ENCODE measurements at regions not wholly inside any gene's neighbourhood (a gene's known extent, or its start where the extent isn't known, plus 50 kb on each side); places are given as distances from the start of the nearest gene placed in this dataset.
"Not testable (repeated sequence)": the region's sequence is repeated elsewhere in the genome, so short reads cannot be mapped to it uniquely, and the experiment has no call there.

DNA sequence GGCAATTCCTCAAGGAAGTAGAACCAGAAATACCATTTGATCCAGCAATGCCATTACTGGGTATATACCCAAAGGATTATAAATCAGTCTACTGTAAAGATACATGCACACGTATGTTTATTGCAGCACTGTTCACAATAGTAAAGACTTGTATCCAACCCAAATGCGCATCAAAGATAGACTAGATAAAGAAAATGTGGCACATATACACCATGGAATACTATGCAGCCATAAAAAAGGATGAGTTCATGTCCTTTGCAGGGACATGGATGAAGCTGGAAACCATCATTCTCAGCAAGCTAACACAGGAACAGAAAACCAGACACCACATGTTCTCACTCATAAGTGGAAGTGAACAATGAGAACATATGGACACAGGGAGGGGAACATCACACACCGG, 130.0 kb upstream of the HS3ST4 start:
- DNase-seq: not testable (repeated sequence)

- not testable (repeated sequence) for DNase-seq
Measured at GRCh38 chr16:25556968-25557312, 134.8 kb upstream of the HS3ST4 start.

- not testable (repeated sequence) for DNase-seq
Measured at GRCh38 chr16:25556289-25556967, 135.3 kb upstream of the HS3ST4 start.

GRCh38 chr16:25553711-25554436, 137.9 kb upstream of the HS3ST4 start:
- peak; percentile 25 for DNase-seq

DNA sequence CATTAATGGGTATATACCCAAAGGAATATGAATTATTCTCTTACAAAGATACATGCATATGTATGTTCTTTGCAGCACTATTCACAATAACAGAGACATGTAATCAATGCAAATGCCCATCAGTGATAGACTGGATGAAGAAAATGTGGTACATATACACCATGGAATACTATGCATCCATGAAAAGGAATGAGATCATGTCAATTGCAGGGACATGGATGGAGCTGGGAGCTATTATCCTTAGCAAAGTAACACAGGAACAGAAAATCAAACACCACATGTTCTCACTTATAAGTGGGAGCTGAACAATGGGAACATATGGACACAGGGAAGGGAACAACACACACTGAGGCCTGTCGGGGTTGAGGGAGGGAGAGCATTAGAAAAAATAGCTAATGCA, 141.1 kb upstream of the HS3ST4 start:
- DNase-seq: no peak

GRCh38 chr16:25546791-25547190, 145.0 kb upstream of the HS3ST4 start:
- DNase-seq: no peak

DNA sequence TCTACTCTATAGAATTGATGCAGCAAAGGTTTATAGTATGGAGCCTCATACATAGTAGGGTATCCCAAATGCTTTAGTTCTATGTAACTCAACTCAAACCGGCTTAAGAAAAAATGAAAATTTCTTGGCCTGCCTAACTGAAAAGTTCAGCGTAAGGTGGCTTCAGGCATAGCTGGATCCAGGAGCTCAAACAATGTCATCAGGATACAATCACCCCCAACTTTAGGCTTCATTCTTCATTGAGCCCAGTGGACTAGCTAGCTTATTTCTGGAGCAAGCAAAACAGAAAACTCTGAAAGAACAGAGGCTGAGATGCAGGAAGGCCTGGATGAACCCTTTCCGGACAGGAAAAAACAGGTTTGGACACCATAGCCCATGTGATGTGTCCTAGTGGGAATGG, 147.5 kb upstream of the HS3ST4 start:
- no peak for DNase-seq

- no peak for DNase-seq
Measured at GRCh38 chr16:25542306-25542705, 149.5 kb upstream of the HS3ST4 start.

GRCh38 chr16:25539767-25540166, 152.0 kb upstream of the HS3ST4 start:
- not testable (repeated sequence) for DNase-seq

DNA sequence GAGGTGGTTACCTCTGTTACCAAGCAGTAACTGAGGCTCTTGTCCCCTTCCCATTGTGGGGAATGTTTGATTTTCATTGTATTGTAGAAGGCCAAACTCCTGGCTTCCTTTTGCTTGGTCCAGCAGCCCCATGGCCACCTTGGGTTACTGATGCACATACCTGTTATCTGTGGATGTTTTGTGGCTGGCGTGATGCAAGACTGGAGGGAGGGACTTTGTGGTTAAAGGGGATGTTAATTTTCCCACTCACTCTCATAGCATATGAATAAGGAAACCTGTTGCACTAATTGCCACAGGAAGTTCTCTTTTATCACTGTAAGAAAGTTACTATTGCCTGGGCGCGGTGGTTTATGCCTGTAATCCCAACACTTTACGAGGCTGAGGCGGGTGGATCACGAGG, 168.6 kb upstream of the HS3ST4 start:
- no peak for DNase-seq

GRCh38 chr16:25512041-25512440, 179.7 kb upstream of the HS3ST4 start:
- no peak for DNase-seq

DNA sequence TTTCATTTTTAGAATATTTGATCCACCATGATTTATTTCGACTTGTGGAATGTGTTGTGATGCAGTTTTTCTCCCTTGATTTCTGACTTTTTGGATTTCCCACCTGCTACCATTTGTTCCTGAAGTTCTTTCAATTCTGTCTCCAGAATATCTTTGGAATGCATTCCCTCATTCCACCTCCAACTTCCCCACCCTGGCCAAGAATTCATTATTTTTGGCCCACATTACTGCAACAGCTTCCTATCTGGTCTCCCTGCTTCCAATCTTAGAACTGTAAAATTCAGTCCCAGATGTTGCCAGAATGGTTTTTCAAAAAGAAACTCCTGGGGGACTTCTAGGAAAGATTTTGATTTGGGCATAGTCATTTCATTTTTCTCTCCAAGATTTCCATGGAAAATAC, 182.3 kb upstream of the HS3ST4 start:
- DNase-seq: no peak

DNA sequence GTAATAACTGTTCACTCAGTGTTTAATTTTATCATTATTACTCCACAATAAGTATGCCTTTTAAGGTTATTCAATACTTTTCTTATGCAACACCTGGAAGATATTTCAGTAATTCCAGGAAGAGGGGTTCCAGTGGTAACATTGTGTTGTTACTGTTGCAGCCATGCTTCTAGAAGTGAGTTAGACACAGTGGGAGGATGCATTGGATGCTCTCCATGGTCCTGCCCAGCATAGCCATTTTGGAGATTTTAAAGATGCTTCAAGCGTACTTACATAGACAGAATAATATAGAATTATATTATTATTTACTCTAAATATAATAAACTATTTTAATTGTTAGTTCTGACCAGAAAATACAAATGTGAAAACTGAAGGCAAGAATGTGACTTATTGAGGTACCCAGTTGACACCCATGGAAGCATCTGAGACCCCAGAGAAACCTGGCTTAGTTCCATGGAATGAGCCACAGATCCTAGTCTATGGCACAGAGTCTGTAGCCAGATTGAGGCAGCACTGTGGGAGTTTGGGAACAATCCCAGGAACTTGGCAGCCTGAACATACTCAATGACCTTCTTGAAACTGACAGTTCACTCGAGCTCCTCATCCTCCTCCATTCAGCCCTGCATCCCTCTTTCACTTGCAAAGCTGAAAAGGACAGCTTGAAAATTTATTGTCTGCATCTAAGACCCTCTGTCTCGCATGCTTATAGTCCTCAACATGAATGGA, 190.1 kb upstream of the HS3ST4 start:
- no peak for DNase-seq

DNA sequence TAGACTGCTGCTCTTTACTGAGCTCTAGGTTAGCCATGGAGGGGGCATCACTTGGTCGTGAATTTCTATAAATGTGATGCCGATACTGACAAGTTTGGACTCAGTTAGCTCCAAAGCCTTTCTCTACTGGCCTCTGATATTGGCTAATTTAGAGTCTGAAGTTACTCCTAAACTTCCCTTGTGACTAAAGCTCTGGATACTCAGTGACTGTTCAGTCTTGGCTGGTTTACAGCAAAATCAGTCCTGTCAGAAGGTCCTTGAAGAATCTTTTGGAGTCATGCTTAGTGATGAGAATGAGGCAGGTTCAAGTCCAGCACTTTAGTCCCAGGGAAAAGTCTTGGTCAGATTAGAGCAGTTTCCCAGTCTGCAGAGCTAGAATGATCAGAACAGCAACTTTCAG, 197.5 kb upstream of the HS3ST4 start:
- DNase-seq: no peak

DNA sequence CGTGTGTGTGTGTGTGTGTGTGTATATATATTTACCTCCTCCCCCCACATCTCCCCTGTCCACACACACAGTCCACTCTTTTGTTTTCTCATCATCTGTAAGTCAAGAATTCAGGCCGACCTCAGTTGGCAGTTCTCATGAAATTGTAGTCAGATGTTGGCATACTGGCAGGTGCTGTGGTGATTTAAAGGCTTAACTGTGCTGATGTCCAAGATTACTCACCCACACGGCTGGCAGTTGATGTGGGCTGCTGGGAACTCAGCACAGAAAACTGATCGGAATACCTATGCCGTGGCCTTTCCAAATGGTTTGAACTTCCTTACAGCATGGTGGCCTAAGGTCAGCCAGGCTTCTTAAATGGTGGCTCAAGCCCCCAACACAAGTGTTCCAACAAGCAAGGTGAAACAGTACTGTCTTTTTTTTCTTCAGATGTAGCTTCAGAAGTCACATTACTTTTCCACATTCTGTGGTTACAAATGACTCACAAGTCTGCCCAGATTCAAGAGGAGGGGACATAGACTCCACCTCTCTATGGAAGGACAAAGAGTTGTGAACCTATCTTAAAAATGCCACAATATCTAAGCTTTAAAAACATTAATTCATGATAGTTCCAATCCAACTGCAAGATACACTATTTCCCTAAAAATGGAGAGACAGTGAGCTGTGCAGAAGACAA, 198.5 kb upstream of the HS3ST4 start:
- no peak for DNase-seq

DNA sequence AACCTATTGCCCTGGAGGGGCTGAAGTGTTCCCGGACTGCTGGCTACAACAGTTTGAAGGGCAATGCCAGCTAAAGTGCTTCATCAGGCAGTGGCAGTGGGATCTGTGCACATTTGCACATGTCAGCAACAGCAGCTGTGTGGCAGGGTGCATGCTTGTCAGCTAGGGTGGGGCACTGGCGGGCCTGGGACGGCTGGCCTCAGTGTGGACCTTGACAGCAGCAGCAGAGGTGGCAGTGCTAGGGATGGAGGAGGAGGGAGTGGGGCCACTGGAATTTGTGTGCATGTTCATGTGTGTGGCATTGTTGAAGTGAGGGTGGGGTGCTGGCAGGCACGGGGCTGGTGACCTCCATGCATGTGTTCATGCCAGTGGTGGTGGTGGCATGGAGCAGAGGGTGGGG, 203.3 kb upstream of the HS3ST4 start:
- DNase-seq: no peak

GRCh38 chr16:25487888-25488287, 203.9 kb upstream of the HS3ST4 start:
- no peak for DNase-seq

- no peak for DNase-seq
Measured at GRCh38 chr16:25481636-25482035, 210.1 kb upstream of the HS3ST4 start.

GRCh38 chr16:25478476-25478875, 213.3 kb upstream of the HS3ST4 start:
- DNase-seq: no peak

- no peak for DNase-seq
Measured at GRCh38 chr16:25464058-25464457, 206.4 kb upstream of the ZKSCAN2 start.

- no peak for DNase-seq
Measured at GRCh38 chr16:25449802-25450201, 192.2 kb upstream of the ZKSCAN2 start.

DNA sequence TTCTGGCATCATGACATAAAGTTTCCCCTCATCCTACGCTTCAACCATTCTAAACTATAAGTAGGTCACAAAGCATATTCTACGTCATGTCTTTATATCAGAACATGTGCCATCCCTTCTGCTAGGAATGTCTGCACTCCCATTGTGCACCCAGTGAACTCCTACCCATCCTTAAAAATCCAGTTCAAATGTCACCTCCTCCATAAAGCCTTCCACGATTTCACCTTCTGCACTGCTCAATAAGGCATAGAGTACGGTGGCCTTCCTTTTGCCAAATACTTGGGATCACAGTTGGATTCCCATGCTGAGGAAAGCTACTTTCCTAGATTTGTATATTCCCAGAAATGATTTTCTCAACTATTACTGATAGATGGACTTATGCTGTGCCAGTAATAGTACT, 186.3 kb upstream of the ZKSCAN2 start:
- DNase-seq: no peak

- no peak for DNase-seq
Measured at GRCh38 chr16:25434064-25434463, 176.4 kb upstream of the ZKSCAN2 start.

DNA sequence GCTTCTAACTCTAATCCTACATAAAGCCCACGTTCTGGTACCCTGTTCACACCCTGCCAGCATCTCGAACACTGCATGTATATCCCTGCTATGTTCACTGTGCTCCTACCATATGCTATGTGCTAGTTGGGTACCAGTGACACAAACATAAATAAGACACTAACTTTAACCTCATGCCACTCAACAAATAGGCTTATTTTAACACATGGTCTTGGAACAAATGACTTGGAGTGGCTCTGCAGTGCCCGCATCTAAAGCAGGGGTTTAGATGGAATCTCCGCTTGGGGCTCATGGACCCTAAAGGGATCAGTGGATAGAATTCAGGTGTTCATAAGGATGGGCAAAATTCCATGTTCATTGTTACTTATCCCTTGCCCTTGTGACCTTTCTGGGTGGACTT, 175.7 kb upstream of the ZKSCAN2 start:
- no peak for DNase-seq

Measured in NCI-H510A treated with DMSO at 0.1 percent for 48 hours (cell line).